HepG2 (cell line): ENCODE measurements at regions not wholly inside any gene's neighbourhood (a gene's known extent, or its start where the extent isn't known, plus 50 kb on each side); places are given as distances from the start of the nearest gene placed in this dataset.

ENCODE experiments used
- ATAC-seq: fragments of 200-7000 bp; cut with Tn5 transposase; 3 replicates; pipeline ENCODE4 v1.9.1; 2020; ENCODE audit warnings: mild to moderate bottlenecking, moderate library complexity
- BruUV-seq: library from RNA; stranded (reverse); fragments of 400-500 nt; replicated peaks from 2 replicates; lab custom pipeline; 2021; lab: Mats Ljungman, UMichigan
- CTCF ChIA-PET: fragments of 300-600 bp; formaldehyde crosslinking; extraction: SDS; loops from one replicate; lab custom pipeline; 2021; ENCODE audit warnings: low total read pairs, inconsistent platforms, low intra/inter-chr PET ratio; lab: Yijun Ruan, JAX
- POLR2A ChIA-PET: fragments of 350-600 bp; sonication (Branson Sonifier 250); formaldehyde crosslinking; loops from one replicate; lab custom pipeline; 2020; ENCODE audit warnings: antibody characterized with exemption, inconsistent platforms; lab: Yijun Ruan, JAX
- DNase-seq: peaks from one replicate; pipeline ENCODE4 v3.0.0-alpha.2; 2015; ENCODE audit warnings: low spot score
- FAIRE-seq: peaks from 3 replicates; lab custom pipeline; 2011; peaks lifted over from hg19 to GRCh38; lab: Jason Lieb, UNC
- H2AFZ ChIP-seq: one replicate; pipeline ENCODE4 v1.6.1; 2011; ENCODE audit warnings: low read length, inconsistent platforms
- H3K27ac ChIP-seq: fragments of 300-600 bp; 3 replicates; pipeline ENCODE4 v1.8.0; 2011; ENCODE audit warnings: mixed run types, mild to moderate bottlenecking, mixed read lengths, low read length, inconsistent platforms; ENCODE audit not compliant: insufficient read depth; ENCODE audit errors: extremely low read length
- H3K27me3 ChIP-seq, 2 experiments: fragments of 200-600 bp in 1 of 2; 2 replicates in 1 of 2; 3 replicates in 1 of 2; pipeline versions ENCODE4 v1.6.0 to v1.8.0; 2011; ENCODE audit warnings: low read length in 2 of 2, mild to moderate bottlenecking in 2 of 2, moderate library complexity in 2 of 2, inconsistent platforms in 1 of 2; ENCODE audit not compliant: insufficient read depth in 2 of 2, control insufficient read depth in 1 of 2
- H3K36me3 ChIP-seq, 2 experiments: fragments of 200-600 bp in 1 of 2; replicated peaks in 1 of 2; 2 replicates in 1 of 2; 3 replicates in 1 of 2; pipeline versions ENCODE4 v1.5.1 to v1.8.0; 2011; ENCODE audit warnings: low read length in 2 of 2, inconsistent platforms in 1 of 2; ENCODE audit not compliant: insufficient read depth in 2 of 2, control insufficient read depth in 1 of 2
- H3K4me1 ChIP-seq: 2 replicates; pipeline ENCODE4 v1.5.1; 2012; ENCODE audit warnings: low read length, inconsistent platforms; ENCODE audit not compliant: insufficient read depth
- H3K4me2 ChIP-seq: 2 replicates; pipeline ENCODE4 v1.6.0; 2011; ENCODE audit warnings: low read depth, low read length, inconsistent platforms
- H3K4me3 ChIP-seq, 3 experiments: fragments of 200-600 bp in 1 of 3; sonication (generic), shearing (Covaris generic) in 1 of 3; replicated peaks in 1 of 3; 2 replicates each; pipeline ENCODE4 v1.5.1; 2011 to 2016; ENCODE audit warnings: low read length in 3 of 3, inconsistent platforms in 2 of 3, low read depth in 2 of 3, mild to moderate bottlenecking in 2 of 3, control low read depth in 1 of 3, mixed read lengths in 1 of 3; ENCODE audit not compliant: insufficient read depth in 1 of 3
- H3K79me2 ChIP-seq: one replicate; pipeline ENCODE4 v1.6.1; 2011; ENCODE audit warnings: low read length, inconsistent platforms; ENCODE audit not compliant: insufficient read depth
- H3K9ac ChIP-seq: 2 replicates; pipeline ENCODE4 v1.6.0; 2011; ENCODE audit warnings: mild to moderate bottlenecking, low read depth, low read length, inconsistent platforms; ENCODE audit not compliant: insufficient read depth
- H3K9me3 ChIP-seq: 2 replicates; pipeline ENCODE4 v1.5.1; 2012; ENCODE audit warnings: mild to moderate bottlenecking, low read length
- H4K20me1 ChIP-seq: 2 replicates; pipeline ENCODE4 v1.6.0; 2011; ENCODE audit warnings: inconsistent platforms, mild to moderate bottlenecking, low read length, moderate library complexity; ENCODE audit not compliant: insufficient read depth
- BRCA1 ChIP-seq: sonication (generic); formaldehyde crosslinking; IDR thresholded peaks from 2 replicates; pipeline ENCODE4 v1.4.0; 2020; ENCODE audit warnings: missing genetic modification reagents
- NCOA5 ChIP-seq: sonication (generic); formaldehyde crosslinking; IDR thresholded peaks from 2 replicates; pipeline ENCODE4 v1.4.0; 2020; ENCODE audit warnings: missing genetic modification reagents
- RBM39 ChIP-seq: fragments of 200-400 bp; formaldehyde crosslinking; IDR thresholded peaks from one replicate; pipeline ENCODE4 v1.6.1; 2018; ENCODE audit warnings: antibody characterized with exemption, mild to moderate bottlenecking, low read depth, low read length; ENCODE audit not compliant: poor library complexity, severe bottlenecking
- SMAD3 ChIP-seq: sonication (generic); formaldehyde crosslinking; IDR thresholded peaks from 2 replicates; pipeline ENCODE4 v1.4.0; 2020; ENCODE audit warnings: missing genetic modification reagents
- ZNF607 ChIP-seq: sonication (generic); formaldehyde crosslinking; IDR thresholded peaks from 2 replicates; pipeline ENCODE4 v1.5.1; 2020; ENCODE audit warnings: missing genetic modification reagents, mild to moderate bottlenecking, borderline replicate concordance
- ZNF776 ChIP-seq: sonication (generic); formaldehyde crosslinking; IDR thresholded peaks from 2 replicates; pipeline ENCODE4 v1.4.0; 2020; ENCODE audit warnings: mild to moderate bottlenecking, missing genetic modification reagents
- ZNF780A ChIP-seq: sonication (generic); formaldehyde crosslinking; IDR thresholded peaks from 2 replicates; pipeline ENCODE4 v1.8.0; 2022; ENCODE audit warnings: mild to moderate bottlenecking, missing genetic modification reagents, moderate library complexity
- WGBS: methylation state at CpG from one replicate; pipeline ENCODE4 v1.1.6; 2017; ENCODE audit warnings: low lambda C conversion rate; 5-methylcytosine and 5-hydroxymethylcytosine counted together
- in situ Hi-C: cut with HindIII; loops from 2 replicates; pipeline ENCODE4 v1.10.0; 2017; ENCODE audit warnings: low pct_unique_long_range_greater_than_20kb; ENCODE audit not compliant: extremely low pct_ligation_motif_present
- intact Hi-C: fragments of 100-400 bp; cut with micrococcal nuclease; formaldehyde crosslinking; loops from one replicate; pipeline ENCODE4 v1.10.0; 2022; ENCODE audit not compliant: unreplicated experiment

- FAIRE-seq, result no peak
- Histone ChIP-seq H3K9me3 (peaks cover 78% of the 10 kb centered on the region), H3K27me3 (no peaks in the 10 kb centered on the region), H3K27ac (no peak overlapping the region), H2AFZ (no peak overlapping the region), H3K4me3 (no peak overlapping the region), H3K4me1 (no peaks in the 10 kb centered on the region), H3K36me3 (no peaks in the 10 kb centered on the region), H3K9ac (no peak overlapping the region), H3K79me2 (no peaks in the 10 kb centered on the region), H4K20me1 (no peaks in the 10 kb centered on the region), H3K4me2 (no peak overlapping the region)
- ChIA-PET POLR2A (no interaction called here), CTCF (no interaction called here)
- in situ Hi-C loops, result no loop called here
- no peak for DNase-seq
- no TSS peak for BruUV-seq
- TF ChIP-seq ZNF607 (CRISPR knock-in tag), result no peak
- no peak for TF ChIP-seq ZNF776
- TF ChIP-seq BRCA1, result no peak
- TF ChIP-seq ZNF780A (CRISPR knock-in tag), result no peak
- no peak for TF ChIP-seq NCOA5 (CRISPR knock-in tag)
- 11% methylated on average over 7 of the region's 7 CpGs for WGBS
- intact Hi-C loops, result no loop called here
- no peak for ATAC-seq
These were observed 1635.9 kb upstream of the LRRTM1 start for GRCh38 chr2:81940266-81940955.

- FAIRE-seq, result no peak
- CTCF ChIA-PET, result no interaction called here
- WGBS, result 0% methylated on average over 1 of the region's 1 CpG
- Histone ChIP-seq H3K79me2 (no peaks in the 10 kb centered on the region), H3K4me2 (no peak overlapping the region)
- TF ChIP-seq RBM39 (no peak), SMAD3 (no peak)
- TF ChIP-seq, all 625 proteins: peak for 0
- no TSS peak for BruUV-seq
- POLR2A ChIA-PET, result no interaction called here
- no peak overlapping the region for H3K27ac ChIP-seq
- H3K9ac ChIP-seq, result no peak overlapping the region
- H3K36me3 ChIP-seq, result no peaks in the 10 kb centered on the region
- no peaks in the 10 kb centered on the region for H3K27me3 ChIP-seq
- ATAC-seq (no peak), DNase-seq (no peak)
- no peaks in the 10 kb centered on the region for H3K4me1 ChIP-seq
- intact Hi-C loops, result no loop called here
- in situ Hi-C loops, result no loop called here
- H2AFZ ChIP-seq, result no peak overlapping the region
- H4K20me1 ChIP-seq, result no peaks in the 10 kb centered on the region
- no peak overlapping the region for H3K4me3 ChIP-seq
- H3K9me3 ChIP-seq, result peaks cover 73% of the 10 kb centered on the region
These were observed 1633.4 kb upstream of the LRRTM1 start for GRCh38 chr2:81937944-81938343.
